ENCODE measurements at regions not wholly inside any gene's neighbourhood (a gene's known extent, or its start where the extent isn't known, plus 50 kb on each side); places are given as distances from the start of the nearest gene placed in this dataset.
A peak's percentile ranks its signal among the peaks of the same experiment; 100 is the strongest.
"Not testable (repeated sequence)": the region's sequence is repeated elsewhere in the genome, so short reads cannot be mapped to it uniquely, and the experiment has no call there.

DNA sequence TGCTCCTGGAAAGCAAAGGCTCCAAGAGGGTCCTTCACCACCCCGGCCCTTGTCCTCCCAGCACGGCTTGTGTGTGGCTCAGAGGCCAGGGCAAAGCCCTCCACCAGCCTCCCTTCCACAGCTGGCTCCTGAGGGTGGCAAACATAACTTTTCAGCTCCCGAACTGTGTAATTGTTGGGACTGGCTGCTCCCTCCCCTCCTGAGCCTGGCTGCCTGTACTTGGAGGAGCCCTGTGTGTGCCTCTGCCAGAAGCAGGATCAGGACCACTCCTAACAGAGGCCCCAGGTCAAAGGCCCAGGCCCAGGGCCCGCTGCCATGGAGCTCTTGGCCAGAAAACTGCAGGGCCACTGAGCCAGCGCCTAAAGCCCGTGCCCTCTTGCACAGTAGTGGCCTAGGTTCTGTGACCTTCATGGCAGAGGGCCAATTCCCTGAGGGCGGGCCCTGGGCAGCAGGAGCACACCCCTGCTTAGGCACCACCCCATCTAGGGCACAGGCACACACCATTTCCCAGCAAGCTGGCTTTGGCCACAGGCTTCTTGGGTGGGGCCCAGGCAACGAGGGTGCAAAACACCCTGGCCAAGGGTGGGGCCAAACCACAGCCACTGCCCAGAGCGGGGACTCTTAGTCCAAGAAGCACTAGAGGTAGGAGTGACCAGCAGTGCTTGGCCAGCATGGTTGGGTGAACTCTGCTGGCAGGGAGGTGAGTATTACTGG, 201.2 kb downstream of the TBC1D2B start:
- Histone ChIP-seq H3K27ac (ENCODE audit: low read length) (peak overlapping the region; percentile 35), H3K4me1 (ENCODE audit: control insufficient read depth, insufficient read depth, low read length) (peaks cover 34% of the 10 kb centered on the region)
- H3K9me3 ChIP-seq (replicated peaks; ENCODE audit: control insufficient read depth, low read depth, low read length); H3K27me3 ChIP-seq (ENCODE audit: control insufficient read depth, insufficient read depth, low read length); H3K4me3 ChIP-seq (ENCODE audit: low read length); H3K36me3 ChIP-seq (ENCODE audit: control insufficient read depth, insufficient read depth, low read length): not testable (repeated sequence)
- DNase-seq: peak; percentile 43
- no CpG with 5 or more reads among the region's 9 CpGs for WGBS (ENCODE audit: insufficient coverage)

DNA sequence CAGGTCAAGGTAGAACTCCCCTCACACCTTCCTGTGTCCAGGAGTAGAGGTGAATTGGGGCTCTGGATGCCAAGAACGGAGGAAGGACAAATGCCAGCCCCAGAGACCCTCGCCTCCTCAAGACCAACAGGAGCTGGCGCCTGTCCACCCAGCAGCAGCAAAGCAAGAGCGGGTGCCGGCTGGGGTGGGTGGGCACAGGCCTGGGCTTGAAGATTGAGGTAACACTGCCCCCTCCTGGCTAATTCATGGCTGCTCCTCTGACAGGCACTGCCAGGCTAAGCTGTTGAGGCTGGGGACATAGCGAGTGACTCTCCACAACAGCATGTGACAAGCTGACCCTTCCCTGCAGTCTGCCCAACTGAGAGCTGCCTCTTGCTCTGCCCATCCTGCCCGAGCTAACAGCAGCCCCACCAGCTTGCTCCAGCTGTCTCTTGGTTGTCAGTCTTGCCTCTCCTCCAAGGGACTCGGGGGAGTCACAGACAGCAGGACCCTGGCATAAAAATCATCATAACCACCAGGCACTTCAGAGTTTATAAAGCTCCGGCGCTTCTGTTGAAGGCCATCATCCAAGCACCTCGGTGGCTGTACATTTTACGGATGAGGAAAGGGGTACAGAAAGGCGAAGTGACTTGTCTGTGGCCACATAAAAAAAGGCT, 202.3 kb downstream of the TBC1D2B start:
- peaks cover 38% of the 10 kb centered on the region for H3K4me1 ChIP-seq (ENCODE audit: control insufficient read depth, insufficient read depth, low read length)
- DNase-seq: peak; percentile 64
- H3K27me3 ChIP-seq (ENCODE audit: control insufficient read depth, insufficient read depth, low read length); H3K4me3 ChIP-seq (ENCODE audit: low read length); H3K9me3 ChIP-seq (replicated peaks; ENCODE audit: control insufficient read depth, low read depth, low read length); H3K36me3 ChIP-seq (ENCODE audit: control insufficient read depth, insufficient read depth, low read length): not testable (repeated sequence)
- WGBS (ENCODE audit: insufficient coverage): 55% methylated on average over 6 of the region's 13 CpGs
- peak overlapping the region; percentile 29 for H3K27ac ChIP-seq (ENCODE audit: low read length)

DNA sequence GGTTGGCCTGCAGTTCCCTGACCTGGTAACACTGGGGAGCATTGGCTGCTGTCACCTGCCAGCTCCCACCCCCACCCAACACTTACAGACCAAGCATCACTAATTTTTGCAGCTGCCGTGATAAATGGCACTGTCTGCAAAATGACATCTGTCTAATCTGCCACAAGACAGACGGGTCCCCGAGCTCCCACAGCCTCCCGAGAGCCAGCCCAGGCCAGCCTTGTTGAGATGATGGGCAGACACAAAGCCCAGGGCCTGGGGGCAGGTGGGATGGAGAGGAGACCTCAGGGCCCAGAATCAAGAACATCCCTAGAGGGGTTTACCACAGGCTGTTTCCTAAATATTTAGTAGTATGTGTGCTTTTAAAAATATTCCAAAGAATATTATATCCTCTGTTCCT, 203.4 kb downstream of the TBC1D2B start:
- no peak overlapping the region for H3K27ac ChIP-seq (ENCODE audit: low read length)
- no peak overlapping the region for H3K4me3 ChIP-seq (ENCODE audit: low read length)
- WGBS (ENCODE audit: insufficient coverage): 64% methylated on average over 4 of the region's 4 CpGs

DNA sequence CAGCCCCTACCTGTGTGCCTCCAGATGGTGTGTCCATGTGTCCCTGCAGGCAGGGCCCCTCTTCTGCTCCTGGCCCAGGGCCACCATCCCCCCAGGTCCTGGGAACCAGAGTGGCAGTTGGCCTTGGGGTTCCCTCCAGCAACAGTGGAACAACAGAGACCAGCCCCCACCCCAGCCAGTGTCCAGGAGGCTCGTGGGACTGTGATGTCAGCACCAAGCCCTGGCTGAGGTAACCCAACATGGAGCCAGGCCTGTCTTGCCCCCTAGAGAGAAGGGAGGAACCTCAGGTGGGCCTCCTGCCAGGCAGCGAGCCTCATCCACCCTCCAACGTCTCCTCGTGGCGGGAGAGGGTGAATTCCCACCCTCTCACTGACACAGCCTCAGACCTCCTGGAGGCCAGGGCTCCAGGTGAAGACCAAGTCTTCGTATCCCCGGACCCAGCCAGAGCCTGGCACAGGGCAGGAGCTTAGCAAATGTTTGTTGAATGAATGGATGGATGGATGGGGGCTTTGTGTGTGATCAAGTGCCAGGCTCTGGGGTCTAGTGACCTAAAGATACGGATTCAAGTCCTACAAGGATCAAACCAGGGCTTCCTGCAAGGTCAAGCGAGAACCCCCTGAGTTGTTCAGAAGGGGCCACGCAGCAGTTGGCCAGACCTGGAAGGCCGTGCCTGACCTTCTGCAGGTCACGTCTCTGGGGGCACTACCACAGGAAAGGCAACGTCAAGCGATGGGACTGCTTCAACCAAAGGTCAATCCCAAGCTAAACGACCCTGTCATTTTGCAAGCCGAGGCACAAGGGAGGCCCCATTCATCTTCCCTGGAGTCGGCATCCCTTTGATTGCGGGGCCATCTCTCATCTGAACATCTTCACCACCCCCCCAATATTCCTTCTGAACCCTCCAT, 204.7 kb downstream of the TBC1D2B start:
- H3K4me3 ChIP-seq (ENCODE audit: low read length); H3K9me3 ChIP-seq (replicated peaks; ENCODE audit: control insufficient read depth, low read depth, low read length); H3K27ac ChIP-seq (ENCODE audit: low read length); H3K36me3 ChIP-seq (ENCODE audit: control insufficient read depth, insufficient read depth, low read length); DNase-seq; H3K27me3 ChIP-seq (ENCODE audit: control insufficient read depth, insufficient read depth, low read length): not testable (repeated sequence)
- peaks cover 35% of the 10 kb centered on the region for H3K4me1 ChIP-seq (ENCODE audit: control insufficient read depth, insufficient read depth, low read length)
- 63% methylated on average over 12 of the region's 18 CpGs for WGBS (ENCODE audit: insufficient coverage)

More for the DNA sequence above, 203.4 kb downstream of the TBC1D2B start:
- Histone ChIP-seq H3K27me3 (ENCODE audit: control insufficient read depth, insufficient read depth, low read length) (no peaks in the 10 kb centered on the region), H3K9me3 (replicated peaks; ENCODE audit: control insufficient read depth, low read depth, low read length) (no peaks in the 10 kb centered on the region), H3K4me1 (ENCODE audit: control insufficient read depth, insufficient read depth, low read length) (peaks cover 38% of the 10 kb centered on the region), H3K36me3 (ENCODE audit: control insufficient read depth, insufficient read depth, low read length) (no peaks in the 10 kb centered on the region)
- DNase-seq: no peak

DNA sequence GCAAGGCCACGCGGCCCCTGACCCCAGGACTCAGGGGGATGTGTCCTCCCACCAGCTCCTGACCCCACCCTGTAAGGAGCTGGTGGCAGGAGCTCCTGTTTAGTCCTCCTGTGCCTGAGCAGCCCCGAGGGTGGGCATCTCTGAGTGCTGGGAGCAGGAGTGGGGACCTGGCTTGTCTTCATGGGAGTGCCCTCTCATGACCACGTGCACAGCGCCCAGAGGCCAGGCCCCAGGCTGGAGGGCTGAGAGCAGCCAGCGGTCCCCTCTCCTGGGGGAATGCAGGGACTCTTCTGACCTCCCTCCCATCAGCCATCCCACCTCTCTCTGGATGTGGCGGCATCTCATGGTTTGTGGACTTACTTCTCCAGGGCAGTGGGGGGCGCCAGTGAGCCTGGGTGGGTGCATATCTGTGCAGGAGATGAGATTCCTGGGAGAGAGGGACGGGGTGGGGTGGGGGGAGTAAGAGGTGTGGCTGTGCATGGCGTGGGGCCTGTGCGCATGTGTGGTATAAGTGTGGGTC, 205.6 kb downstream of the TBC1D2B start:
- Histone ChIP-seq H3K27me3 (ENCODE audit: control insufficient read depth, insufficient read depth, low read length) (no peaks in the 10 kb centered on the region), H3K4me3 (ENCODE audit: low read length) (no peak overlapping the region), H3K9me3 (replicated peaks; ENCODE audit: control insufficient read depth, low read depth, low read length) (no peaks in the 10 kb centered on the region), H3K4me1 (ENCODE audit: control insufficient read depth, insufficient read depth, low read length) (peaks cover 28% of the 10 kb centered on the region), H3K27ac (ENCODE audit: low read length) (no peak overlapping the region), H3K36me3 (ENCODE audit: control insufficient read depth, insufficient read depth, low read length) (no peaks in the 10 kb centered on the region)
- WGBS (ENCODE audit: insufficient coverage): 77% methylated on average over 8 of the region's 11 CpGs
- DNase-seq: no peak

DNA sequence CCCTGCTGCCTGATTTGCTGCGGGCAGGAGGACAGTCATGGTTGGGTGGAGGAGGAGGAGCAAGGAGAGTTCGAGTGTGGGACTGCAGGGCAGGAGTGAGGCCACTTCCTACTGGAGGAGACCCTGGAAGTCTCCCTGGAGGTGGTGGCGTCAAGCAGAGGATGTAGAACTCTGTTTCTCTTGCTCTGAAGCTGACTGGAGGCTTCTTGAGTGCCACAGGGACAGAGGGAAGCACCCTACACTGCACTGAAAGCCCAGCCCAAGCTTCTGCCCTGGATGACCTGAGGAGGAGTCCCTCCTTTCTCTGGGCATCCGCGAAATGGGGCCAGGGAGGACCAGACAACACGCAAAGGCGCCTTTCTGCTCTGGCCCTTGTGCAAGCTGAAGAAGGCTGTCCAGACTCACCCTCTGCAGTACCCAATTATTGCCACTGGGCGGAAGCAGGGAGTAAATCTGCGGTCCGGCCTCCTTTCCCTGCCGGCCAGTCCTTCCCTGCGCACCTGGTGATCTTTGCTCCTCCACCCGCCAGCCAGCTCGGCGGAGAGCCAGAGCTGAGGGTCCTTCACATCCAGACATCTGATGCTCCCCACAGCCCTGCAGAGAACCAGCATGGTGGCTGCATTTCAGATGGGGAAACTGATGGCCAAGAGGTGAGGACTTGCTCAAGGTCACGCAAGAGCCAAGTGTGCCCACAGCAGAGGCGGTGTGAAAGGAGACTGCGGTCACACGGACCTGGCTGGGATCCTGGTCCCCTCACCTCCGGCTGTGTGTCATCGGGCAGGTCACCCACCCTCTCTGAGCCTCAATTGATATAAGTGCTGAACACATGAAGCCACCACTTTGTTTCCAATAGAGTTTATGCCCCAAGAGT, 207.1 kb downstream of the TBC1D2B start:
- no peaks in the 10 kb centered on the region for H3K36me3 ChIP-seq (ENCODE audit: control insufficient read depth, insufficient read depth, low read length)
- H3K27ac ChIP-seq (ENCODE audit: low read length): no peak overlapping the region
- peaks cover 24% of the 10 kb centered on the region for H3K4me1 ChIP-seq (ENCODE audit: control insufficient read depth, insufficient read depth, low read length)
- H3K27me3 ChIP-seq (ENCODE audit: control insufficient read depth, insufficient read depth, low read length): no peaks in the 10 kb centered on the region
- DNase-seq: peak; percentile 65
- H3K4me3 ChIP-seq (ENCODE audit: low read length): no peak overlapping the region
- H3K9me3 ChIP-seq (replicated peaks; ENCODE audit: control insufficient read depth, low read depth, low read length): no peaks in the 10 kb centered on the region
- WGBS (ENCODE audit: insufficient coverage): 31% methylated on average over 20 of the region's 21 CpGs

DNA sequence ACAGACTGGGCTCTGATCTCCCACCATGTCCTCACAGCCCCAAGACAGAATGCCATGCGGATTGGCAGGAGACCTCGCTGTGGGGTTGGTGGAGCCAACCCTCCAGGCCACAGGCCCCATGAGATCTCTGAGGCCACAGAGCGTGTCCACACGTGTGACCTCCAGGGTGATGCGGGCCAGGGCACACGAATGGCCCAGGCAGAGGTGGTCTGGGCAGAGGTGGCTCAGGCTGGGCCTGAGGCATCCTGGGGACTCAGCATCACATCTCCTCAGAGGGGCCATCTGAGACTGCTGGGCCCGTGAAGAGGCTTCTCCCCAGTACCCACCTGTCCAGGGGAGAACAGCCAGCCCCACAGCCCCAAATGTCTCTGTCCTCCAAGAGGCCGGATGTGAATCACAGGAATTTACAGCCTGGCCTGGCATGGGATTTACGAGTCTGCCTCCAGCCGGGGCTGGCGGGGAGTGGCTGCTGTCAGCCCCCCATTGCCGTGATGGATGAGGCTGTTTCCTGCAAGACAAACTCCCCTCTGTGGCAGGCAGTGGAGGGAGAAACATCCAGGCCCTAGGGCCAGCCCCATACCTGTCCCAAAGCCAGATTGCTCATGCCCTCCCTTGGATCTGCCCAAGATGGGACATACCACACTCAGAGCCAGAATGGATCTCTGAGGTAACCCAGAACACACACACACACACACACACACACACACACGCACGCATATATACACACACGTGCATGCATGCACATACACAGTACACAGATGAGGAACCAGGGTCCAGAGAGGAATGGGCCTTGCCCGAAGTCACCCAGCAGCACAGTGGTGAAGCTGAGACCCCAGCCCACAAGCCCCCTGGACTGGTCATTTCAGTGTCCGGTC, 208.3 kb downstream of the TBC1D2B start:
- Histone ChIP-seq H3K36me3 (ENCODE audit: control insufficient read depth, insufficient read depth, low read length) (no peaks in the 10 kb centered on the region), H3K9me3 (replicated peaks; ENCODE audit: control insufficient read depth, low read depth, low read length) (no peaks in the 10 kb centered on the region), H3K27me3 (ENCODE audit: control insufficient read depth, insufficient read depth, low read length) (no peaks in the 10 kb centered on the region), H3K4me3 (ENCODE audit: low read length) (no peak overlapping the region), H3K27ac (ENCODE audit: low read length) (no peak overlapping the region), H3K4me1 (ENCODE audit: control insufficient read depth, insufficient read depth, low read length) (peaks cover 14% of the 10 kb centered on the region)
- DNase-seq: no peak
- WGBS (ENCODE audit: insufficient coverage): 64% methylated on average over 8 of the region's 17 CpGs

DNA sequence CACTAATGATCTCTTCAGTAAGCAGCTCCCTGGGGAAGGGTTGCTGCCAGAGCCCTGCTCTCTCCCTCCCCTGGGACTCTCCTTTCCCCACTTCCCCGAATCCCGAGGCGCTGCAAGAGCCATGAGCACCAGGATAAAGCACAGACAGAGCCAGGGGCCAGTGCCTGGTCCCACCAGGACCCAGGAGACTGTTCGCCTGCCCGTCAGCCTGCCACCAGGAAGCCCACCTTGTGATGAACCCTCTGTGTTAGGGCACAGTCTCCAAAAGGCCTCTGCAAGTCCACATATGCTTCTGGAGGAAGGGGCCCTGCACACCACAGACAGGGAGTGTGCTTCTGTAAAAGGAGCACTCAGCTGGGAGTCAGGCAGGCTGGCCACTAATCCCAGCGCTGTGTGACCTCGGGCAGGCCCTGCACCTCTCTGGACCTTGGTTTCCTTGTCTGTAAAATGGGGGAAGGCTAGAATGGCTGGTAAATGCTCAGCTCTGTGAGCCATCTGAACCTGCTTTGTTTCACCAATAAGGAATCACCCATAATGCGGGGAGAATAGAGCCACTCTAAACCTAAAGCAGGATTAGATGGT, 209.4 kb downstream of the TBC1D2B start:
- 78% methylated on average over 7 of the region's 8 CpGs for WGBS (ENCODE audit: insufficient coverage)
- H3K27me3 ChIP-seq (ENCODE audit: control insufficient read depth, insufficient read depth, low read length); H3K27ac ChIP-seq (ENCODE audit: low read length); H3K4me1 ChIP-seq (ENCODE audit: control insufficient read depth, insufficient read depth, low read length); H3K36me3 ChIP-seq (ENCODE audit: control insufficient read depth, insufficient read depth, low read length); H3K4me3 ChIP-seq (ENCODE audit: low read length); DNase-seq; H3K9me3 ChIP-seq (replicated peaks; ENCODE audit: control insufficient read depth, low read depth, low read length): not testable (repeated sequence)
